GM12878 (cell line): ENCODE measurements at regions not wholly inside any gene's neighbourhood (a gene's known extent, or its start where the extent isn't known, plus 50 kb on each side); places are given as distances from the start of the nearest gene placed in this dataset.

Source experiments
- ATAC-seq: fragments of 200-7000 bp; cut with Tn5 transposase; 3 replicates; pipeline ENCODE4 v1.9.1; 2020; ENCODE audit warnings: mild to moderate bottlenecking, moderate library complexity
- BruUV-seq: library from RNA; stranded (reverse); fragments of 400-500 nt; replicated peaks from 2 replicates; lab custom pipeline; 2021; lab: Mats Ljungman, UMichigan
- CTCF ChIA-PET: fragments of 300-600 bp; sonication (Branson Sonifier 250); formaldehyde crosslinking; extraction: SDS; loops from one replicate; lab custom pipeline; 2021; ENCODE audit warnings: inconsistent platforms; lab: Yijun Ruan, JAX
- POLR2A ChIA-PET: fragments of 350-600 bp; formaldehyde crosslinking; extraction: SDS; loops from one replicate; lab custom pipeline; 2021; ENCODE audit warnings: inconsistent platforms; lab: Charles Lee
- RAD21 ChIA-PET: fragments of 300-600 bp; sonication (Branson Sonifier 250); formaldehyde crosslinking; loops from one replicate; lab custom pipeline; 2023; ENCODE audit warnings: antibody characterized with exemption; ENCODE audit not compliant: unreplicated experiment; lab: Charles Lee
- SMC1A ChIA-PET: fragments of 300-600 bp; sonication (Branson Sonifier 250); formaldehyde crosslinking; loops from one replicate; lab custom pipeline; 2023; ENCODE audit not compliant: unreplicated experiment, uncharacterized antibody; lab: Charles Lee
- DNase-seq: peaks from one replicate; pipeline ENCODE4 v3.0.0-alpha.2; 2011; ENCODE audit warnings: low read depth, low spot score
- FAIRE-seq: peaks from 3 replicates; lab custom pipeline; 2011; peaks lifted over from hg19 to GRCh38; lab: Jason Lieb, UNC
- H2AFZ ChIP-seq: 2 replicates; pipeline ENCODE4 v1.6.0; 2011; ENCODE audit warnings: low read depth, low read length, control low read depth; ENCODE audit not compliant: control insufficient read depth
- H3K27ac ChIP-seq: 2 replicates; pipeline ENCODE4 v1.5.1; 2011; ENCODE audit warnings: control low read depth; ENCODE audit not compliant: control insufficient read depth, insufficient read depth
- H3K27me3 ChIP-seq, 2 experiments: replicated peaks in 1 of 2; 2 replicates each; pipeline versions ENCODE4 v1.6.0 to v1.6.1; 2011; ENCODE audit warnings: low read length in 1 of 2; ENCODE audit not compliant: control insufficient read depth in 2 of 2, insufficient read depth in 2 of 2
- H3K36me3 ChIP-seq, 2 experiments: 2 replicates each; pipeline ENCODE4 v1.5.1; 2011; ENCODE audit warnings: low read length in 1 of 2; ENCODE audit not compliant: control insufficient read depth in 2 of 2, insufficient read depth in 2 of 2
- H3K4me1 ChIP-seq: 2 replicates; pipeline ENCODE4 v1.6.1; 2011; ENCODE audit warnings: mild to moderate bottlenecking, low read length, moderate library complexity, mixed read lengths; ENCODE audit not compliant: control insufficient read depth, insufficient read depth
- H3K4me2 ChIP-seq: 2 replicates; pipeline ENCODE4 v1.6.0; 2011; ENCODE audit warnings: control low read depth; ENCODE audit not compliant: control insufficient read depth, insufficient read depth
- H3K4me3 ChIP-seq: fragments of 200-600 bp; sonication (generic); 2 replicates; pipeline ENCODE4 v1.5.1; 2016
- H3K79me2 ChIP-seq: 2 replicates; pipeline ENCODE4 v1.6.0; 2011; ENCODE audit warnings: low read length; ENCODE audit not compliant: control insufficient read depth, insufficient read depth
- H3K9ac ChIP-seq: 2 replicates; pipeline ENCODE4 v1.8.0; 2011; ENCODE audit warnings: low read length, control low read depth, mixed read lengths; ENCODE audit not compliant: control insufficient read depth, insufficient read depth
- H3K9me3 ChIP-seq: replicated peaks from 3 replicates; pipeline ENCODE4 v1.5.1; 2011; ENCODE audit warnings: mild to moderate bottlenecking, low read length; ENCODE audit not compliant: control insufficient read depth, insufficient read depth
- H4K20me1 ChIP-seq: 2 replicates; pipeline ENCODE4 v1.6.0; 2011; ENCODE audit not compliant: control insufficient read depth, insufficient read depth
- ATF3 ChIP-seq: IDR thresholded peaks from 2 replicates; pipeline ENCODE4 v1.6.1; 2011; ENCODE audit warnings: low read depth, mild to moderate bottlenecking, low read length, moderate library complexity, borderline replicate concordance; ENCODE audit errors: extremely low read depth
- CBX3 ChIP-seq: fragments of 200-600 bp; sonication (generic); IDR thresholded peaks from 2 replicates; pipeline ENCODE4 v1.6.1; 2016; ENCODE audit warnings: low read depth, borderline replicate concordance
- CHD2 ChIP-seq: IDR thresholded peaks from 2 replicates; pipeline ENCODE4 v1.6.1; 2011; ENCODE audit warnings: low read depth, low read length, improper control_type of control experiment, borderline replicate concordance
- CHD4 ChIP-seq: fragments of 200-600 bp; sonication (generic); IDR thresholded peaks from 2 replicates; pipeline ENCODE4 v1.6.1; 2016; ENCODE audit warnings: mild to moderate bottlenecking
- MXI1 ChIP-seq: fragments of 150-350 bp; IDR thresholded peaks from 2 replicates; pipeline ENCODE4 v1.6.1; 2011; ENCODE audit warnings: low read depth, mild to moderate bottlenecking, inconsistent platforms, low read length, improper control_type of control experiment
- PML ChIP-seq: IDR thresholded peaks from 2 replicates; pipeline ENCODE4 v1.6.1; 2012; ENCODE audit warnings: low read length, inconsistent platforms
- POLR2AphosphoS5 ChIP-seq: IDR thresholded peaks from 2 replicates; pipeline ENCODE4 v1.6.1; 2011; ENCODE audit warnings: mild to moderate bottlenecking, low read length, inconsistent platforms
- SIN3A ChIP-seq: IDR thresholded peaks from 2 replicates; pipeline ENCODE4 v1.6.1; 2012; ENCODE audit warnings: low read depth, low read length, improper control_type of control experiment
- SPI1 ChIP-seq: IDR thresholded peaks from 2 replicates; pipeline ENCODE4 v1.6.1; 2011; ENCODE audit warnings: low read depth, mild to moderate bottlenecking, low read length, moderate library complexity, borderline replicate concordance; ENCODE audit not compliant: insufficient read depth
- STAT1 ChIP-seq: fragments of 450-650 bp; conservative IDR thresholded peaks from 2 replicates; pipeline ENCODE4 v1.6.1; 2014; ENCODE audit warnings: antibody characterized with exemption, mild to moderate bottlenecking
- SUZ12 ChIP-seq: fragments of 200-600 bp; sonication (generic); IDR thresholded peaks from one replicate; pipeline ENCODE4 v1.6.1; 2018; ENCODE audit warnings: antibody characterized with exemption, mild to moderate bottlenecking; ENCODE audit not compliant: unreplicated experiment
- TBL1XR1 ChIP-seq: IDR thresholded peaks from 2 replicates; pipeline ENCODE4 v1.6.1; 2012; ENCODE audit warnings: low read depth, low read length, improper control_type of control experiment
- ZNF24 ChIP-seq: fragments of 450-650 bp; IDR thresholded peaks from 2 replicates; pipeline ENCODE4 v1.6.1; 2017; ENCODE audit warnings: antibody characterized with exemption, mild to moderate bottlenecking
- WGBS: methylation state at CpG from one replicate; pipeline ENCODE4 v1.1.6; 2016; ENCODE audit warnings: low lambda C conversion rate; ENCODE audit not compliant: insufficient replicate concordance, insufficient coverage; ENCODE audit errors: missing lambda C conversion rate; 5-methylcytosine and 5-hydroxymethylcytosine counted together
- in situ Hi-C: fragments of 300-500 bp; cut with MboI; formaldehyde crosslinking; loops from 9 replicates; pipeline ENCODE4 v1.14.3; 2018; ENCODE audit warnings: mixed read lengths
- intact Hi-C: fragments of 100-400 bp; cut with micrococcal nuclease; formaldehyde crosslinking; loops from one replicate; pipeline ENCODE4 v1.14.2; 2022; ENCODE audit not compliant: unreplicated experiment
- TF ChIP-seq, protein P1 (sequence below): fragments of 450-650 bp; formaldehyde crosslinking; IDR thresholded peaks from 2 replicates; pipeline ENCODE4 v1.4.0; 2022; ENCODE audit warnings: mild to moderate bottlenecking, moderate library complexity
- TF ChIP-seq, protein P2 (sequence below): IDR thresholded peaks from 2 replicates; pipeline ENCODE4 v1.6.1; 2012; ENCODE audit warnings: mild to moderate bottlenecking, low read depth, low read length

GRCh38 chr13:111551204-111551820 lies 230.9 kb downstream of the TEX29 start (continued):
- TF ChIP-seq, protein P1, sequence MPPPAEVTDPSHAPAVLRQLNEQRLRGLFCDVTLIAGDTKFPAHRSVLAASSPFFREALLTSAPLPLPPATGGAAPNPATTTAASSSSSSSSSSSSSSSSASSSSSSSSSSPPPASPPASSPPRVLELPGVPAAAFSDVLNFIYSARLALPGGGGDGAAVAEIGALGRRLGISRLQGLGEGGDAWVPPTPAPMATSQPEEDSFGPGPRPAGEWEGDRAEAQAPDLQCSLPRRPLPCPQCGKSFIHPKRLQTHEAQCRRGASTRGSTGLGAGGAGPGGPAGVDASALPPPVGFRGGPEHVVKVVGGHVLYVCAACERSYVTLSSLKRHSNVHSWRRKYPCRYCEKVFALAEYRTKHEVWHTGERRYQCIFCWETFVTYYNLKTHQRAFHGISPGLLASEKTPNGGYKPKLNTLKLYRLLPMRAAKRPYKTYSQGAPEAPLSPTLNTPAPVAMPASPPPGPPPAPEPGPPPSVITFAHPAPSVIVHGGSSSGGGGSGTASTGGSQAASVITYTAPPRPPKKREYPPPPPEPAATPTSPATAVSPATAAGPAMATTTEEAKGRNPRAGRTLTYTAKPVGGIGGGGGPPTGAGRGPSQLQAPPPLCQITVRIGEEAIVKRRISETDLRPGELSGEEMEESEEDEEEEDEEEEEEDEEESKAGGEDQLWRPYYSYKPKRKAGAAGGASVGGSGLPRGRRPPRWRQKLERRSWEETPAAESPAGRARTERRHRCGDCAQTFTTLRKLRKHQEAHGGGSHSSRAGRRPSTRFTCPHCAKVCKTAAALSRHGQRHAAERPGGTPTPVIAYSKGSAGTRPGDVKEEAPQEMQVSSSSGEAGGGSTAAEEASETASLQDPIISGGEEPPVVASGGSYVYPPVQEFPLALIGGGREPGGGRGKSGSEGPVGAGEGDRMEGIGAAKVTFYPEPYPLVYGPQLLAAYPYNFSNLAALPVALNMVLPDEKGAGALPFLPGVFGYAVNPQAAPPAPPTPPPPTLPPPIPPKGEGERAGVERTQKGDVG (CRISPR knock-in tag): no peak
- TF ChIP-seq SIN3A: no peak
- no peak for TF ChIP-seq CBX3
- TF ChIP-seq PML: no peak

DNA sequence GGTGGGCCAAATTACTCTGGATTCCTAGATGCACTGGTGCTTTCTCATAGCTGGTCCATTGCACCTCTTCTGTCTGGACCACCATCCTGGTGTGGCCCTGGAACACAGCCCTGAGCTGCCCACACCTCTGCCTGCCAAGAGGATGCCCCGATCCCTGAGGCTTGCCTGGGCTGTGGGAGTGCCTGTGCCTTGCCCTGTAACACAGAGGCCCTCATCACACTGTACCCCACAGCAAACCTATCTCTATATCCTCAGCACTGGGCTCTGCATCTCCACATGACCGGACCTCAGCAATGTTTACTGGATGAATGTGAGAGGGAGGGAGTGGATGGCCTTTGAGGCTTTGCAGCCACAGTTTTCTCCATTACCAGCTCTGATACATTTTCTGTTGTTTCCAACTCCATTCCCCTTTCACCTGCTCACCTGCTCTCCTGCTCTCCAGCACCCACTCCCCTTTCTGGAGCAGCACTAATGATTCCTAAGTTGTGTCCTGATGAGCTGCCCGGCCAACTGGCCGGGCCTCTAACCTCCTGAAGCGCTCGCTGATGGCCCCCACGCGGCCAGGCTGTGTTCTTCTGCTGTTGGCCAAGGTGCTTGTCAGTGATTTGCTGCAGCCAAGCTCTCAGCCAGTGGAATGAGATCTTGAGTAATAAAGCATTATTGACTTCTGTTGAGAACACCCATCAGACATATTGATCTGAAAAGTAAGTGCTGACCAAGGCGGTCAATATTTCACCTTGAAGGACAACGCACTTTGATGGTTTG lies 232.6 kb downstream of the TEX29 start:
- Histone ChIP-seq H3K4me2 (no peak overlapping the region), H3K4me3 (no peak overlapping the region), H3K36me3 (no peaks in the 10 kb centered on the region), H3K79me2 (no peaks in the 10 kb centered on the region), H3K27ac (no peak overlapping the region), H3K27me3 (no peaks in the 10 kb centered on the region), H3K4me1 (no peaks in the 10 kb centered on the region), H3K9me3 (no peaks in the 10 kb centered on the region), H4K20me1 (no peaks in the 10 kb centered on the region), H2AFZ (no peak overlapping the region), H3K9ac (no peak overlapping the region)
- ChIA-PET SMC1A (no interaction called here), POLR2A (no interaction called here), RAD21 (no interaction called here), CTCF (no interaction called here)
- no TSS peak for BruUV-seq
- FAIRE-seq (no peak), ATAC-seq (no peak), DNase-seq (no peak)
- WGBS: 61% methylated on average over 10 of the region's 10 CpGs
- intact Hi-C loops: no loop called here
- in situ Hi-C loops: no loop called here
- TF ChIP-seq ZNF24 (no peak), SPI1 (no peak), ATF3 (no peak), STAT1 (no peak), TBL1XR1 (no peak), SUZ12 (no peak), POLR2AphosphoS5 (no peak), CHD2 (no peak), CHD4 (no peak), MXI1 (no peak)
- TF ChIP-seq, protein P2, sequence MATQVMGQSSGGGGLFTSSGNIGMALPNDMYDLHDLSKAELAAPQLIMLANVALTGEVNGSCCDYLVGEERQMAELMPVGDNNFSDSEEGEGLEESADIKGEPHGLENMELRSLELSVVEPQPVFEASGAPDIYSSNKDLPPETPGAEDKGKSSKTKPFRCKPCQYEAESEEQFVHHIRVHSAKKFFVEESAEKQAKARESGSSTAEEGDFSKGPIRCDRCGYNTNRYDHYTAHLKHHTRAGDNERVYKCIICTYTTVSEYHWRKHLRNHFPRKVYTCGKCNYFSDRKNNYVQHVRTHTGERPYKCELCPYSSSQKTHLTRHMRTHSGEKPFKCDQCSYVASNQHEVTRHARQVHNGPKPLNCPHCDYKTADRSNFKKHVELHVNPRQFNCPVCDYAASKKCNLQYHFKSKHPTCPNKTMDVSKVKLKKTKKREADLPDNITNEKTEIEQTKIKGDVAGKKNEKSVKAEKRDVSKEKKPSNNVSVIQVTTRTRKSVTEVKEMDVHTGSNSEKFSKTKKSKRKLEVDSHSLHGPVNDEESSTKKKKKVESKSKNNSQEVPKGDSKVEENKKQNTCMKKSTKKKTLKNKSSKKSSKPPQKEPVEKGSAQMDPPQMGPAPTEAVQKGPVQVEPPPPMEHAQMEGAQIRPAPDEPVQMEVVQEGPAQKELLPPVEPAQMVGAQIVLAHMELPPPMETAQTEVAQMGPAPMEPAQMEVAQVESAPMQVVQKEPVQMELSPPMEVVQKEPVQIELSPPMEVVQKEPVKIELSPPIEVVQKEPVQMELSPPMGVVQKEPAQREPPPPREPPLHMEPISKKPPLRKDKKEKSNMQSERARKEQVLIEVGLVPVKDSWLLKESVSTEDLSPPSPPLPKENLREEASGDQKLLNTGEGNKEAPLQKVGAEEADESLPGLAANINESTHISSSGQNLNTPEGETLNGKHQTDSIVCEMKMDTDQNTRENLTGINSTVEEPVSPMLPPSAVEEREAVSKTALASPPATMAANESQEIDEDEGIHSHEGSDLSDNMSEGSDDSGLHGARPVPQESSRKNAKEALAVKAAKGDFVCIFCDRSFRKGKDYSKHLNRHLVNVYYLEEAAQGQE: no peak
